Esophagus squamous epithelium (tissue), 5 donors: ENCODE measurements at regions not wholly inside any gene's neighbourhood (a gene's known extent, or its start where the extent isn't known, plus 50 kb on each side); places are given as distances from the start of the nearest gene placed in this dataset.

Source experiments
- DNase-seq: peaks from one replicate; lab custom pipeline; 2025; lab: John Stamatoyannopoulos, UW
- H3K27ac ChIP-seq, 4 donors: fragments of 200-600 bp; sonication (generic); one replicate each; pipeline ENCODE4 v1.5.1; 2016 to 2019; ENCODE audit warnings: mild to moderate bottlenecking in 1 of 4
- H3K27me3 ChIP-seq, 4 donors: fragments of 200-600 bp; sonication (generic); 1 replicate in 3 of 4; 2 replicates in 1 of 4; pipeline versions ENCODE4 v1.5.1 to v1.6.0; 2017 to 2021; ENCODE audit warnings: antibody characterized with exemption in 1 of 4
- H3K36me3 ChIP-seq, 3 donors: fragments of 200-600 bp; sonication (generic); one replicate each; pipeline ENCODE4 v1.5.1; 2016 to 2019
- H3K4me1 ChIP-seq, 3 donors: fragments of 200-600 bp; sonication (generic); one replicate each; pipeline ENCODE4 v1.5.1; 2017 to 2019
- H3K4me3 ChIP-seq, 4 donors: fragments of 200-600 bp; sonication (generic); 1 replicate in 3 of 4; 2 replicates in 1 of 4; pipeline ENCODE4 v1.5.1; 2016 to 2019; ENCODE audit warnings: mild to moderate bottlenecking in 2 of 4, moderate library complexity in 1 of 4
- H3K9me3 ChIP-seq, 3 donors: fragments of 200-600 bp; sonication (generic); one replicate each; pipeline ENCODE4 v1.5.1; 2016 to 2019
- POLR2A ChIP-seq, 4 donors: fragments of 450-650 bp; IDR thresholded peaks; one replicate each; pipeline ENCODE4 v1.6.1; 2017; ENCODE audit warnings: antibody characterized with exemption in 4 of 4, mild to moderate bottlenecking in 4 of 4, moderate library complexity in 3 of 4
- WGBS, 2 donors: methylation state at CpG; one replicate each; pipeline ENCODE4 v1.1.5; 2018; 5-methylcytosine and 5-hydroxymethylcytosine counted together
- intact Hi-C: fragments of 100-400 bp; cut with DNase I; formaldehyde crosslinking; loops from one replicate; pipeline ENCODE4 v1.15.0; 2022
- TF ChIP-seq, protein P1 (sequence below), 6 experiments: fragments of 450-650 bp in 4 of 6; fragments of 200-600 bp in 2 of 6; sonication (generic) in 2 of 6; IDR thresholded peaks; one replicate each; pipeline ENCODE4 v1.5.1; 2016 to 2019; ENCODE audit warnings: antibody characterized with exemption in 6 of 6, mild to moderate bottlenecking in 4 of 6, moderate library complexity in 4 of 6
- donor health status: DM: yes; HTN: yes; CAD: no.

DNA sequence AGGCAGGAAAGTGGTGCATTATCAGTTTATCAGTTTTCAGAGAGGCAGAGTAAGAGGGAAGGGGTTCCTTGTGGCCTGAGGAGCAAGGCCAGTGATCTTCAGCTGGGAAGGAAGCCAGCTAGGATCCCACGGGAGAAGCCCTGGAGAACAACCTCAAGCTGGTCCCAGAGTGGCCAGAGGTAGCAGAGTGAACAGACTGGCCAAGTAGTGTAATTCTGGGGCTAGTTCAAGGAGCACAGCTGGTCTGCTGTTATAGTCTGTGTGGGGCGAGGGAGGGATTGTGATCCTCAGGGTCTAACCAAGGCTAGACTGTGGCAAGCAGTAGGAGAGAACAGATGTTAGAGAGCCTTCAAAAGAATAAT, 164.6 kb downstream of the CARTPT start:
- no peaks in the 10 kb centered on the region for H3K36me3 ChIP-seq
- WGBS, 2 donors, result 71% methylated on average over 2 of the region's 2 CpGs
- no peak overlapping the region for H3K4me3 ChIP-seq
- DNase-seq, result no peak
- TF ChIP-seq, protein P1, sequence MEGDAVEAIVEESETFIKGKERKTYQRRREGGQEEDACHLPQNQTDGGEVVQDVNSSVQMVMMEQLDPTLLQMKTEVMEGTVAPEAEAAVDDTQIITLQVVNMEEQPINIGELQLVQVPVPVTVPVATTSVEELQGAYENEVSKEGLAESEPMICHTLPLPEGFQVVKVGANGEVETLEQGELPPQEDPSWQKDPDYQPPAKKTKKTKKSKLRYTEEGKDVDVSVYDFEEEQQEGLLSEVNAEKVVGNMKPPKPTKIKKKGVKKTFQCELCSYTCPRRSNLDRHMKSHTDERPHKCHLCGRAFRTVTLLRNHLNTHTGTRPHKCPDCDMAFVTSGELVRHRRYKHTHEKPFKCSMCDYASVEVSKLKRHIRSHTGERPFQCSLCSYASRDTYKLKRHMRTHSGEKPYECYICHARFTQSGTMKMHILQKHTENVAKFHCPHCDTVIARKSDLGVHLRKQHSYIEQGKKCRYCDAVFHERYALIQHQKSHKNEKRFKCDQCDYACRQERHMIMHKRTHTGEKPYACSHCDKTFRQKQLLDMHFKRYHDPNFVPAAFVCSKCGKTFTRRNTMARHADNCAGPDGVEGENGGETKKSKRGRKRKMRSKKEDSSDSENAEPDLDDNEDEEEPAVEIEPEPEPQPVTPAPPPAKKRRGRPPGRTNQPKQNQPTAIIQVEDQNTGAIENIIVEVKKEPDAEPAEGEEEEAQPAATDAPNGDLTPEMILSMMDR (IDR thresholded peaks at IDR 0.05), result no peak
- no peak for TF ChIP-seq POLR2A (IDR thresholded peaks at IDR 0.05)
- H3K4me1 ChIP-seq, result peaks cover 0 to 11% (median 4%) of the 10 kb centered on the region in 3 donors
- H3K27ac ChIP-seq, result peak overlapping the region in 1 of 4 donors; percentile 6
- H3K27me3 ChIP-seq, result peaks cover 0 to 10% (median 0%) of the 10 kb centered on the region in 4 donors
- no peaks in the 10 kb centered on the region for H3K9me3 ChIP-seq
- intact Hi-C loops, result no loop called here

DNA sequence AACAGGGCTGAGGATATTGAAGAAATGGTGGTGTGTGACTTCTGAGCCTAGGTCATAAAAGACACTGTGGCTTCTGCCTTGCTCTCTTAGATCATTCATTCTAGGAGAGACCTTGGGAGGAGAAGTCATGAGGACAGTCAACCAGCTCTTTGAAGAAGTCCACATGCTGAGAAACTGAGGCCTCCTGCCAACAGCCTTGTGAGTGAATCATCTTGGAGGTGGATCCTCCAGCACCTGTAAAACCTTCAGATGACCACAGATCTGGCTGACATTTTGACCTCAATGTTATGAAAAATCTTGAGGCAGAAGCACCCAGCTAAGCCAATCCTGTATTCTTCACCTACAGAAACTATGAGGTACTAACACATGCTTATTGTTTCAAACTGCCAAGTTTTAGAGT, 165.9 kb downstream of the CARTPT start:
- no peak for DNase-seq
- intact Hi-C loops, result no loop called here
- TF ChIP-seq POLR2A (IDR thresholded peaks at IDR 0.05), result no peak
- TF ChIP-seq, protein P1 (IDR thresholded peaks at IDR 0.05), result no peak
- Histone ChIP-seq H3K4me3 (no peak overlapping the region), H3K9me3 (no peaks in the 10 kb centered on the region), H3K27ac (no peak overlapping the region), H3K27me3 (peaks cover 0 to 17% (median 0%) of the 10 kb centered on the region in 4 donors), H3K4me1 (peaks cover 0 to 11% (median 4%) of the 10 kb centered on the region in 3 donors), H3K36me3 (no peaks in the 10 kb centered on the region)

DNA sequence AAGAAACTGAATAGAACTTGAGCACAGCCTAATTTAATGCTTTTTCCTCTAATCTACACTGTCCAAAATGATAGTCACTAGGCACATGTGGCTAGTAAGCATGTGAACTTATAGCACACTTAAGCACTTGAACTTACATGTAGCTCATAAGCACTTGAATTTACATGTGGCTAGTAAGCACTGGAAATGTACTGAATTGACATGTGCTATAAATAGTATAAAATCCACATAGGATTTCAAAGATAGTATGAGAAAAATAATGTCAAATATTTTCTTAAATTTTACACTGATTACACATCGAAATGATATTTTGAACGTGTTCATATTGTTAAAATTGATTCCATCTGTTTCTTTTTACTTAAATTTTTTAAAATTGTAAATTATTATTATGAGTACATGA, 167.3 kb downstream of the CARTPT start:
- Histone ChIP-seq H3K9me3 (no peaks in the 10 kb centered on the region), H3K4me3 (no peak overlapping the region), H3K27ac (no peak overlapping the region), H3K36me3 (no peaks in the 10 kb centered on the region), H3K4me1 (peaks cover 0 to 11% (median 4%) of the 10 kb centered on the region in 3 donors), H3K27me3 (peaks cover 0 to 13% (median 0%) of the 10 kb centered on the region in 4 donors)
- TF ChIP-seq, protein P1 (IDR thresholded peaks at IDR 0.05), result no peak
- TF ChIP-seq POLR2A (IDR thresholded peaks at IDR 0.05), result no peak
- WGBS, 2 donors, result 77 to 90% methylated on average over 2 of the region's 2 CpGs
- intact Hi-C loops, result no loop called here
- DNase-seq, result no peak

- Histone ChIP-seq H3K27ac (no peak overlapping the region), H3K4me3 (no peak overlapping the region), H3K9me3 (no peaks in the 10 kb centered on the region), H3K4me1 (peaks cover 0 to 11% (median 4%) of the 10 kb centered on the region in 3 donors), H3K27me3 (peaks cover 0 to 9% (median 0%) of the 10 kb centered on the region in 4 donors), H3K36me3 (no peaks in the 10 kb centered on the region)
- WGBS, 2 donors, result 66 to 69% methylated on average over 2 of the region's 2 CpGs
- TF ChIP-seq, protein P1 (IDR thresholded peaks at IDR 0.05), result no peak
- TF ChIP-seq POLR2A (IDR thresholded peaks at IDR 0.05), result no peak
- intact Hi-C loops, result no loop called here
- no peak for DNase-seq
Measured at GRCh38 chr5:71887680-71888079, 168.6 kb downstream of the CARTPT start.

DNA sequence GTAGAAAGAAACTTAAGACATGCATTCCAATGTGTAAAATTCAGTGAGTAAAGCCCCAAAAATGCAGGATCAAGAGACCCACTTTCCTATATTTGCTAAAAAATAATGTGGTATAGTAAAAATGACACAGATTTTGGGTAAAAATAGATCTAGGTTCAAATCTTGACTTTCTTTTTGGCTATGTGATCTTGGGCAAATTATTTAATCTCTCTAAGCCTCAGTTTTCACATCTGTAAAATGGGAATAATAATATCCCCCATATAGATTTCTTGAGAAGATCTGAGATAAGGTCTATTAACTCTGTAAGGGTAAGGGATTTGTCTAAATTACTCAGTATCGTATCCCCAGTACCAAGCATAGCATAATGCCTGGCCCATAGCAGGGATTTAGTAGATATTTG, 172.3 kb downstream of the CARTPT start:
- TF ChIP-seq, protein P1 (IDR thresholded peaks at IDR 0.05), result no peak
- no peak for TF ChIP-seq POLR2A (IDR thresholded peaks at IDR 0.05)
- Histone ChIP-seq H3K4me1 (no peaks in the 10 kb centered on the region), H3K27me3 (peaks cover 0 to 13% (median 0%) of the 10 kb centered on the region in 4 donors), H3K9me3 (no peaks in the 10 kb centered on the region), H3K36me3 (no peaks in the 10 kb centered on the region), H3K27ac (no peak overlapping the region), H3K4me3 (no peak overlapping the region)
- WGBS, 2 donors, result 76 to 82% methylated on average over 1 of the region's 1 CpG
- no peak for DNase-seq
- intact Hi-C loops, result no loop called here
